Endothelial cell of umbilical vein (primary cell): ENCODE measurements at regions not wholly inside any gene's neighbourhood (a gene's known extent, or its start where the extent isn't known, plus 50 kb on each side); places are given as distances from the start of the nearest gene placed in this dataset. TPM values are rescaled to one million over a fixed set of nuclear protein-coding genes. Genes with fewer than 3 reads are reported as not detected.

Experiments
- BruUV-seq: library from RNA; stranded (reverse); fragments of 400-500 nt; replicated peaks from 2 replicates; lab custom pipeline; 2021; lab: Mats Ljungman, UMichigan
- CTCF ChIA-PET: fragments of 300-600, 350-600 bp; sonication (Branson Sonifier 250); formaldehyde crosslinking; loops from one replicate; lab custom pipeline; 2021; ENCODE audit warnings: antibody characterized with exemption, inconsistent platforms; lab: Charles Lee
- POLR2A ChIA-PET: fragments of 300-600, 350-600 bp; sonication (Branson Sonifier 250); formaldehyde crosslinking; loops from one replicate; lab custom pipeline; 2021; ENCODE audit warnings: antibody characterized with exemption, inconsistent platforms; lab: Charles Lee
- DNase-seq: peaks from one replicate; pipeline ENCODE4 v3.0.0-alpha.2; 2011; ENCODE audit warnings: low read depth, low spot score
- FAIRE-seq: peaks from 2 replicates; lab custom pipeline; 2011; peaks lifted over from hg19 to GRCh38; lab: Jason Lieb, UNC
- H2AFZ ChIP-seq: 2 replicates; pipeline ENCODE4 v1.6.0; 2012; ENCODE audit warnings: low read depth, low read length, control low read depth, inconsistent platforms
- H3K27ac ChIP-seq: 2 replicates; pipeline ENCODE4 v1.5.1; 2011; ENCODE audit warnings: low read depth, mild to moderate bottlenecking, control low read depth, low read length, moderate library complexity; ENCODE audit not compliant: insufficient read depth
- H3K27me3 ChIP-seq, 2 experiments: 2 replicates each; pipeline versions ENCODE4 v1.6.0 to v1.6.1; 2011; ENCODE audit warnings: low read length in 2 of 2, mixed read lengths in 1 of 2; ENCODE audit not compliant: control insufficient read depth in 2 of 2, insufficient read depth in 2 of 2
- H3K36me3 ChIP-seq, 2 experiments: 2 replicates in 1 of 2; 3 replicates in 1 of 2; pipeline ENCODE4 v1.5.1; 2011; ENCODE audit warnings: low read length in 2 of 2, mild to moderate bottlenecking in 1 of 2, moderate library complexity in 1 of 2; ENCODE audit not compliant: control insufficient read depth in 2 of 2, insufficient read depth in 2 of 2; ENCODE audit errors: extremely low read depth in 1 of 2
- H3K4me1 ChIP-seq: 3 replicates; pipeline ENCODE4 v1.5.1; 2011; ENCODE audit warnings: mild to moderate bottlenecking, low read length; ENCODE audit not compliant: control insufficient read depth, insufficient read depth; ENCODE audit errors: extremely low read depth
- H3K4me2 ChIP-seq: 2 replicates; pipeline ENCODE4 v1.6.1; 2011; ENCODE audit warnings: low read length, control low read depth, mixed read lengths; ENCODE audit not compliant: insufficient read depth
- H3K4me3 ChIP-seq, 3 experiments: fragments of 200-600 bp in 1 of 3; sonication (generic), shearing (Covaris generic) in 1 of 3; replicated peaks in 1 of 3; 2 replicates each; pipeline ENCODE4 v1.5.1; 2011 to 2016; ENCODE audit warnings: control low read depth in 3 of 3, low read length in 3 of 3, mild to moderate bottlenecking in 2 of 3, inconsistent platforms in 1 of 3, low read depth in 1 of 3, moderate library complexity in 1 of 3; ENCODE audit not compliant: insufficient read depth in 1 of 3
- H3K79me2 ChIP-seq: 2 replicates; pipeline ENCODE4 v1.6.0; 2012; ENCODE audit warnings: low read length, inconsistent platforms; ENCODE audit not compliant: control insufficient read depth, insufficient read depth
- H3K9ac ChIP-seq: replicated peaks from 2 replicates; pipeline ENCODE3; 2011; ENCODE audit warnings: low read length, control low read depth; ENCODE audit not compliant: insufficient read depth; ENCODE audit errors: extremely low read depth
- H3K9me1 ChIP-seq: replicated peaks from 3 replicates; pipeline ENCODE4 v1.6.0; 2011; ENCODE audit warnings: mild to moderate bottlenecking, low read length; ENCODE audit not compliant: control insufficient read depth, insufficient read depth; ENCODE audit errors: extremely low read depth
- H3K9me3 ChIP-seq: replicated peaks from 2 replicates; pipeline ENCODE4 v1.5.1; 2012; ENCODE audit warnings: low read length, inconsistent platforms; ENCODE audit not compliant: control insufficient read depth, insufficient read depth
- H4K20me1 ChIP-seq: replicated peaks from 2 replicates; pipeline ENCODE3; 2011; ENCODE audit warnings: mild to moderate bottlenecking, low read length; ENCODE audit not compliant: control insufficient read depth, insufficient read depth; ENCODE audit errors: extremely low read depth
- FOS ChIP-seq: IDR thresholded peaks from 2 replicates; pipeline ENCODE4 v1.6.1; 2011; ENCODE audit warnings: mild to moderate bottlenecking, low read length, moderate library complexity, borderline replicate concordance; ENCODE audit not compliant: insufficient read depth
- GATA2 ChIP-seq: IDR thresholded peaks from 2 replicates; pipeline ENCODE4 v1.7.0; 2011; ENCODE audit warnings: low read depth, mild to moderate bottlenecking, moderate library complexity, mixed read lengths, low read length; ENCODE audit not compliant: insufficient read length, insufficient read depth
- JUN ChIP-seq: IDR thresholded peaks from 2 replicates; pipeline ENCODE4 v1.6.1; 2011; ENCODE audit warnings: borderline replicate concordance, low read depth; ENCODE audit not compliant: insufficient read length, insufficient read depth
- MAX ChIP-seq: IDR thresholded peaks from 2 replicates; pipeline ENCODE4 v1.6.1; 2011; ENCODE audit not compliant: insufficient read depth, insufficient read length
- MYC ChIP-seq: IDR thresholded peaks from one replicate; pipeline ENCODE4 v1.6.1; 2011; ENCODE audit warnings: mild to moderate bottlenecking, low read depth, low read length
- POLR2AphosphoS5 ChIP-seq: IDR thresholded peaks from 2 replicates; pipeline ENCODE4 v1.6.1; 2012; ENCODE audit warnings: low read depth, mild to moderate bottlenecking, control low read depth, low read length, moderate library complexity; ENCODE audit not compliant: insufficient read depth
- dilution Hi-C: fragments of 300-500 bp; cut with MboI; formaldehyde crosslinking; loops from one replicate; pipeline ENCODE4 v1.15.0; 2019; ENCODE audit warnings: low sequenced_read_pairs; ENCODE audit not compliant: extremely low pct_ligation_motif_present
- intact Hi-C: fragments of 100-400 bp; cut with micrococcal nuclease; formaldehyde crosslinking; loops from one replicate; pipeline ENCODE4 v1.10.0; 2022
- small RNA-seq: library from RNA; depleted of rRNA; stranded (forward); fragments of <200 nt; gene quantifications from one replicate; pipeline ENCODE3, GENCODE V24; 2012; ENCODE audit warnings: low replicate concordance, low read depth; ENCODE audit not compliant: insufficient read depth, insufficient read length

- no peaks in the 10 kb centered on the region for H3K9me3 ChIP-seq
- H3K27me3 ChIP-seq = peaks cover 7 to 8% of the 10 kb centered on the region in 2 experiments
- dilution Hi-C loops = no loop called here
- H3K79me2 ChIP-seq = no peaks in the 10 kb centered on the region
- no peaks in the 10 kb centered on the region for H3K4me1 ChIP-seq
- H3K4me2 ChIP-seq = no peak overlapping the region
- no TSS peak for BruUV-seq
- ChIA-PET CTCF (interaction anchor here (1.3 to 1.8 kb wide), 2 partner anchors 9 to 25 kb away, joined by 3 to 4 read pairs; no protein-coding TSS in a partner anchor), POLR2A (no interaction called here)
- no peak overlapping the region for H3K27ac ChIP-seq
- FAIRE-seq (no peak), DNase-seq (no peak)
- H3K9ac ChIP-seq = no peak overlapping the region
- intact Hi-C loops = no loop called here
- no peak overlapping the region for H2AFZ ChIP-seq
- no peaks in the 10 kb centered on the region for H4K20me1 ChIP-seq
- H3K9me1 ChIP-seq = no peaks in the 10 kb centered on the region
- H3K36me3 ChIP-seq = no peaks in the 10 kb centered on the region
- H3K4me3 ChIP-seq = no peak overlapping the region
- TF ChIP-seq FOS = no peak
- TF ChIP-seq GATA2 = no peak
- TF ChIP-seq POLR2AphosphoS5 = no peak
- no peak for TF ChIP-seq MYC
- TF ChIP-seq MAX = no peak
- no peak for TF ChIP-seq JUN
Observed at GRCh38 chr14:63096186-63096585, 50.9 kb upstream of the KCNH5 start.

Small RNAs in the stretch of these regions (small RNA-seq; reads per million reads assigned to genes)
- not detected for gene PARP1P2
